ENCODE measurements at regions not wholly inside any gene's neighbourhood (a gene's known extent, or its start where the extent isn't known, plus 50 kb on each side); places are given as distances from the start of the nearest gene placed in this dataset.
"Not testable (repeated sequence)": the region's sequence is repeated elsewhere in the genome, so short reads cannot be mapped to it uniquely, and the experiment has no call there.

GRCh38 chr4:3874525-3875110 is 108.4 kb downstream of the ADRA2C start:
- TF ChIP-seq CREB5 (CRISPR knock-in tag; IDR thresholded peaks at IDR 0.05; ENCODE audit: low read depth) (no peak), TSHZ2 (CRISPR knock-in tag; IDR thresholded peaks at IDR 0.05) (no peak), ZNF70 (CRISPR knock-in tag; IDR thresholded peaks at IDR 0.05) (no peak), ZC3H10 (CRISPR knock-in tag; IDR thresholded peaks at IDR 0.05) (no peak), TCF4 (CRISPR knock-in tag; IDR thresholded peaks at IDR 0.05; ENCODE audit: borderline replicate concordance) (no peak), TOX (CRISPR knock-in tag; IDR thresholded peaks at IDR 0.05; ENCODE audit: borderline replicate concordance) (no peak), ESRRG (CRISPR knock-in tag; IDR thresholded peaks at IDR 0.05) (no peak), CSRNP3 (CRISPR knock-in tag; IDR thresholded peaks at IDR 0.05) (no peak)
- ATAC-seq: no peak

- ATAC-seq: no peak
- no peak for TF ChIP-seq ZC3H10 (CRISPR knock-in tag; IDR thresholded peaks at IDR 0.05)
- TF ChIP-seq TCF4 (CRISPR knock-in tag; IDR thresholded peaks at IDR 0.05; ENCODE audit: borderline replicate concordance): no peak
- no peak for TF ChIP-seq OSR1 (CRISPR knock-in tag; IDR thresholded peaks at IDR 0.05)
Observed at GRCh38 chr4:3875466-3875865, 109.3 kb downstream of the ADRA2C start.

GRCh38 chr4:3876057-3876845 is 110.1 kb downstream of the ADRA2C start:
- ATAC-seq: not testable (repeated sequence)

GRCh38 chr4:3877236-3877635 is 111.1 kb downstream of the ADRA2C start:
- TF ChIP-seq ESRRG (CRISPR knock-in tag; IDR thresholded peaks at IDR 0.05) (no peak), TOX (CRISPR knock-in tag; IDR thresholded peaks at IDR 0.05; ENCODE audit: borderline replicate concordance) (no peak), PATZ1 (CRISPR knock-in tag; IDR thresholded peaks at IDR 0.05; ENCODE audit: borderline replicate concordance) (no peak), GLIS3 (CRISPR knock-in tag; IDR thresholded peaks at IDR 0.05) (no peak), CREB5 (CRISPR knock-in tag; IDR thresholded peaks at IDR 0.05; ENCODE audit: low read depth) (no peak), TSHZ2 (CRISPR knock-in tag; IDR thresholded peaks at IDR 0.05) (no peak), ZNF565 (CRISPR knock-in tag; conservative IDR thresholded peaks at IDR 0.05; ENCODE audit: low read depth) (no peak), PPARA (CRISPR knock-in tag; IDR thresholded peaks at IDR 0.05; ENCODE audit: borderline replicate concordance) (no peak), CSDC2 (CRISPR knock-in tag; IDR thresholded peaks at IDR 0.05) (no peak), OSR1 (CRISPR knock-in tag; IDR thresholded peaks at IDR 0.05) (no peak), ISL1 (CRISPR knock-in tag; IDR thresholded peaks at IDR 0.05) (no peak), BACH2 (CRISPR knock-in tag; IDR thresholded peaks at IDR 0.05; ENCODE audit: borderline replicate concordance) (no peak), ZNF8 (CRISPR knock-in tag; IDR thresholded peaks at IDR 0.05) (no peak), ARNTL (CRISPR knock-in tag; IDR thresholded peaks at IDR 0.05; ENCODE audit: borderline replicate concordance, low read depth) (no peak)
- no peak for ATAC-seq
